B cell (primary cell): ENCODE measurements at regions not wholly inside any gene's neighbourhood (a gene's known extent, or its start where the extent isn't known, plus 50 kb on each side); places are given as distances from the start of the nearest gene placed in this dataset.

Experiments
- ATAC-seq: fragments of 200-7000 bp; cut with Tn5 transposase; one replicate; pipeline ENCODE4 v1.10.0; 2021; ENCODE audit warnings: low read depth, mild to moderate bottlenecking, moderate number of reproducible peaks, moderate library complexity
- CTCF ChIA-PET: fragments of 350-600 bp; sonication (Branson Sonifier 250); formaldehyde crosslinking; loops from one replicate; lab custom pipeline; 2021; ENCODE audit warnings: antibody characterized with exemption, inconsistent platforms; lab: Charles Lee
- POLR2A ChIA-PET: fragments of 350-600 bp; sonication (Branson Sonifier 250); formaldehyde crosslinking; loops from one replicate; lab custom pipeline; 2021; ENCODE audit warnings: antibody characterized with exemption; lab: Charles Lee
- DNase-seq: peaks from one replicate; pipeline ENCODE4 v3.0.0; 2013
- H2AFZ ChIP-seq: 2 replicates; pipeline ENCODE4 v1.6.1; 2012; ENCODE audit warnings: mild to moderate bottlenecking, low read depth, low read length; ENCODE audit not compliant: insufficient read depth, poor library complexity, severe bottlenecking
- H3K27ac ChIP-seq, 2 donors: 1 replicate in 1 of 2; 2 replicates in 1 of 2; pipeline ENCODE4 v1.5.1; 2012 to 2013; ENCODE audit warnings: low read length in 2 of 2, mild to moderate bottlenecking in 2 of 2, moderate library complexity in 1 of 2
- H3K27me3 ChIP-seq, 4 experiments: fragments of 200-600 bp in 1 of 4; sonication (generic) in 1 of 4; replicated peaks in 1 of 4; 1 replicate in 2 of 4; 2 replicates in 2 of 4; pipeline versions ENCODE4 v1.6.1 to v1.7.0; 2013 to 2016; ENCODE audit warnings: low read length in 3 of 4, mild to moderate bottlenecking in 2 of 4, mixed read lengths in 1 of 4, moderate library complexity in 1 of 4; ENCODE audit not compliant: insufficient read depth in 4 of 4, control insufficient read depth in 3 of 4; ENCODE audit errors: control extremely low read depth in 1 of 4
- H3K36me3 ChIP-seq, 2 experiments: replicated peaks in 1 of 2; 1 replicate in 1 of 2; 2 replicates in 1 of 2; pipeline versions ENCODE4 v1.6.1 to v1.7.1; 2013; ENCODE audit warnings: low read length in 1 of 2; ENCODE audit not compliant: insufficient read depth in 2 of 2, control insufficient read depth in 1 of 2; ENCODE audit errors: control extremely low read depth in 1 of 2, extremely low read depth in 1 of 2
- H3K4me1 ChIP-seq, 2 donors: fragments of 200-600 bp in 1 of 2; sonication (generic) in 1 of 2; 1 replicate in 1 of 2; 2 replicates in 1 of 2; pipeline versions ENCODE4 v1.5.1 to v1.6.1; 2013 to 2017; ENCODE audit warnings: low read length in 2 of 2; ENCODE audit not compliant: control insufficient read depth in 2 of 2, insufficient read depth in 2 of 2
- H3K4me2 ChIP-seq: replicated peaks from 2 replicates; pipeline ENCODE3; 2012; ENCODE audit warnings: mild to moderate bottlenecking, low read depth, low read length; ENCODE audit not compliant: poor library complexity, severe bottlenecking
- H3K4me3 ChIP-seq, 5 experiments: fragments of 200-600 bp in 1 of 5; sonication (generic) in 1 of 5; 1 replicate in 3 of 5; 2 replicates in 2 of 5; pipeline versions ENCODE4 v1.5.1 to v1.7.0; 2011 to 2016; ENCODE audit warnings: low read length in 4 of 5, mild to moderate bottlenecking in 4 of 5, low read depth in 2 of 5, control low read depth in 1 of 5, moderate library complexity in 1 of 5; ENCODE audit not compliant: insufficient read depth in 1 of 5; ENCODE audit errors: control extremely low read depth in 1 of 5, extremely low read depth in 1 of 5
- H3K79me2 ChIP-seq: fragments of 200-600 bp; sonication (generic); one replicate; pipeline ENCODE4 v1.6.0; 2016; ENCODE audit warnings: low read length; ENCODE audit not compliant: control insufficient read depth, insufficient read depth
- H3K9ac ChIP-seq: fragments of 200-600 bp; sonication (generic); 2 replicates; pipeline ENCODE4 v1.6.1; 2017; ENCODE audit warnings: mild to moderate bottlenecking, low read length, moderate library complexity
- H3K9me3 ChIP-seq, 3 donors: one replicate each; pipeline versions ENCODE4 v1.6.1 to v1.7.1; 2013; ENCODE audit warnings: low read length in 2 of 3; ENCODE audit not compliant: control insufficient read depth in 2 of 3, insufficient read depth in 1 of 3; ENCODE audit errors: control extremely low read depth in 1 of 3
- H4K20me1 ChIP-seq: 2 replicates; pipeline ENCODE4 v1.6.0; 2012; ENCODE audit warnings: mild to moderate bottlenecking, low read length; ENCODE audit not compliant: insufficient read depth, control insufficient read depth, poor library complexity, severe bottlenecking
- H3K27ac Mint-ChIP-seq: one replicate; pipeline ENCODE4 v1.8.0; 2021; ENCODE audit warnings: mixed read lengths
- H3K27me3 Mint-ChIP-seq: one replicate; pipeline ENCODE4 v1.8.0; 2021; ENCODE audit warnings: mixed read lengths
- H3K4me1 Mint-ChIP-seq: one replicate; pipeline ENCODE4 v1.8.0; 2021; ENCODE audit warnings: mixed read lengths
- H3K4me3 Mint-ChIP-seq: one replicate; pipeline ENCODE4 v1.8.0; 2021; ENCODE audit warnings: mixed read lengths
- H3K9me3 Mint-ChIP-seq: one replicate; pipeline ENCODE4 v1.8.0; 2022; ENCODE audit warnings: mixed read lengths; ENCODE audit not compliant: insufficient read depth
- CTCF ChIP-seq: fragments of 200-600 bp; IDR thresholded peaks from one replicate; pipeline ENCODE4 v1.8.0; 2022; ENCODE audit warnings: antibody characterized with exemption, mild to moderate bottlenecking
- EZH2 ChIP-seq: IDR thresholded peaks from 2 replicates; pipeline ENCODE4 v1.6.1; 2012; ENCODE audit warnings: borderline replicate concordance, low read depth, mild to moderate bottlenecking, moderate library complexity, low read length; ENCODE audit not compliant: insufficient read depth, poor library complexity, severe bottlenecking
- WGBS: methylation state at CpG from one replicate; pipeline ENCODE4 v1.1.5; 2013; ENCODE audit warnings: missing lambda C conversion rate; ENCODE audit not compliant: insufficient coverage; 5-methylcytosine and 5-hydroxymethylcytosine counted together
- intact Hi-C: fragments of 100-400 bp; cut with micrococcal nuclease; formaldehyde crosslinking; loops from one replicate; pipeline ENCODE4 v1.10.0; 2022

GRCh38 chr6:81808851-81809570 is 56.5 kb upstream of the TENT5A start:
- no peaks in the 10 kb centered on the region for H3K79me2 ChIP-seq
- H4K20me1 ChIP-seq, result no peaks in the 10 kb centered on the region
- peak overlapping the region; percentile 13 to 45 (median 39) for H3K4me3 ChIP-seq
- CTCF ChIA-PET, result no interaction called here
- H3K9ac ChIP-seq, result peak overlapping the region; percentile 46
- peak overlapping the region; percentile 82 for H3K4me3 Mint-ChIP-seq
- DNase-seq (peak; percentile 30), ATAC-seq (peak; percentile 54)
- H3K27ac Mint-ChIP-seq, result peak overlapping the region; percentile 85
- H3K4me2 ChIP-seq, result peak overlapping the region; percentile 74
- H3K27ac ChIP-seq, result peak overlapping the region; percentile 67 to 82
- no peaks in the 10 kb centered on the region for H3K36me3 ChIP-seq
- intact Hi-C loops, result loop anchor here (5.0 kb wide), 1 partner anchor 57 kb away; the partner anchor contains the start of gene TENT5A
- no peaks in the 10 kb centered on the region for H3K27me3 ChIP-seq
- H3K27me3 Mint-ChIP-seq, result peaks cover 3% of the 10 kb centered on the region
- no peaks in the 10 kb centered on the region for H3K9me3 ChIP-seq
- POLR2A ChIA-PET, result no interaction called here
- WGBS, result 30% methylated on average over 1 of the region's 6 CpGs
- peaks cover 23 to 35% of the 10 kb centered on the region in 2 donors for H3K4me1 ChIP-seq
- peak overlapping the region; percentile 69 for H2AFZ ChIP-seq
- no peak for TF ChIP-seq CTCF
- no peak for TF ChIP-seq EZH2
- no peaks in the 10 kb centered on the region for H3K9me3 Mint-ChIP-seq
- peaks cover 34% of the 10 kb centered on the region for H3K4me1 Mint-ChIP-seq

DNA sequence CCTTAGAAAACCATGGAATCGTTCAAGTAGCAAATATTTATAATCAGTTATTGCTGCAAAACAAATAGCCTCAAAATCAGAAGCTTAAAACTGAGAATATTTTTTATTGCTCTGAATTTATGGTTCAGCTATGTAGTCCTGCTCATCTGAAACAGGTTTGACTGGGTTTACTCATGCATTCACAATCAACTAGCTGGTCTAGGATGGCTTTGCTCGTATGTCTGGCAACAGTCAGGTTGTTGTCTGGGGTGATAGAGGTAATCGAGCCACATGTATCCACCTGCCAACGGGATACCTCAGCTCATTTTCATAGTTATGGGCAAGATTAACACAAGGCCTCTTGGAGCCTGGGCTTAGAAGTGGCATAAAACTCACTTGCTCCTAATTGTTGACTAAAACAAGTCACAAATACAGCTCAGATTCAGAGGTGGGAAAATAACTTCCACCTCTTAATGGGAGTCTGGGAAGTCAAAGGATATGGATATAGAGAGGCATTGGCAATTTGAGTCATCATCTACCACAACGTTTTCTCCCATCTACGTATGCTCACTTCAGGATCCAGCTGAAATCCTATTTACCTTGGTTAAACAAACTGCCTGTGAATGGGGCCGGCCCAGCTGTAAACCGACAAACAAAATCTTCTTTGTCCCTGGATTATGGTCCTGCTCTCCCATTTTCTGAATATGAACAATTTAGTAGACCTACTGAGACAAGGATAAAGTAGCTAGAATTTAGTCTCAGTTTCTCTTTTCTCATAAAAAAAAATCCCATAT is 54.5 kb upstream of the TENT5A start:
- CTCF ChIA-PET, result no interaction called here
- POLR2A ChIA-PET, result no interaction called here
- H3K9ac ChIP-seq, result no peak overlapping the region
- TF ChIP-seq EZH2, result no peak
- TF ChIP-seq CTCF, result no peak
- H3K27me3 ChIP-seq, result no peaks in the 10 kb centered on the region
- no peaks in the 10 kb centered on the region for H3K79me2 ChIP-seq
- no peaks in the 10 kb centered on the region for H4K20me1 ChIP-seq
- Mint-ChIP-seq H3K9me3 (no peaks in the 10 kb centered on the region), H3K4me3 (no peak overlapping the region), H3K4me1 (peaks cover 25% of the 10 kb centered on the region), H3K27ac (no peak overlapping the region), H3K27me3 (peaks cover 3% of the 10 kb centered on the region)
- no peak overlapping the region for H3K4me3 ChIP-seq
- no peak for ATAC-seq
- H3K36me3 ChIP-seq, result no peaks in the 10 kb centered on the region
- no peak overlapping the region for H3K4me2 ChIP-seq
- H2AFZ ChIP-seq, result no peak overlapping the region
- WGBS, result 88% methylated on average over 2 of the region's 8 CpGs
- no peak for DNase-seq
- no peak overlapping the region for H3K27ac ChIP-seq
- no peaks in the 10 kb centered on the region for H3K9me3 ChIP-seq
- intact Hi-C loops, result loop anchor here (5.0 kb wide), 1 partner anchor 55 kb away; the partner anchor contains the start of gene TENT5A
- H3K4me1 ChIP-seq, result peaks cover 11 to 22% of the 10 kb centered on the region in 2 donors
